ENCODE measurements at regions not wholly inside any gene's neighbourhood (a gene's known extent, or its start where the extent isn't known, plus 50 kb on each side); places are given as distances from the start of the nearest gene placed in this dataset. TPM values are rescaled to one million over a fixed set of nuclear protein-coding genes. Genes with fewer than 3 reads are reported as not detected.
"Not testable (repeated sequence)": the region's sequence is repeated elsewhere in the genome, so short reads cannot be mapped to it uniquely, and the experiment has no call there.

DNA sequence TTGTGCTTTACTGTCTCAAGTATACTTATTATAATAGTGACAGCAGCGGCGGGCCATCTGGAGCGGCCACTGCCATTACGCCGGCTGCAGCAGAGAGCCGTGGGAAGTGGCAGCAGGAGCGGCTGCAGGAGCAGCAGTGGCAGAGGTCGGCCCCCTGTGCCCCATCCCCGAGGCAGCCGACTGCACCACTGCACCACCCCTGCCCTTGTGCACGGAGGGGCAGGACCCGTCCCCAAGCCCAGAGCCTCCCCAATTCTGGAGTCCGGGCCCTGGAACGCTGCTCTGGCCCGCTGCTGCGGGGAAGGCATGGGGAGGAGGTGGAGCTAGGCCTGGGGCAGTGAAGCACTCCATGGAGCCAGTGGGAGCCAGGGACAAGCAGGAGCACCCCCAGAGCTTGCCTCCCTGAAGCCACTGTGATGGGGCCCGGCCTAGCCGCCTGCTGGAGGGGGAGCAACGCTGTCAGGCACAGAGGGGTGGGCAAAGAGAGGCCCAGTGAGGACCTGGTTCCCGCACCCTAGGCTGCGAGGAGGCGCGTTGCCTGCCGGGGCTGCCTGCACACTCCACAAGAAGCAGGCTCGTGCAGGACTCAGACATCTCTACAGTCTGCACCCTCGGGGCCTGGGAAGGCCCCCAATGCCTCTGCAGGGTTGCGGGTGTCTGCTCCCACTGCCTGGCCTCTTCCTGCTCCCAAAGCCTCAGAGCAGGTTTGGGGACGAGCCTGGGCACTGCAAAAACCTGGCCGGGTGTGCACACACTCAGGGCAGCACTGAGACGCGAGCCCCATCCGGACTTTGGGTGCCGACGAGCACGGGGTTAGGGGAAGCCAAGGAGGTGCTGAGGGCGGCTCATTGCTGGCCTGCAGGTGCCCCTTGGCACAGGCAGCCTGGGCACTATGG is 74.2 kb upstream of the RASSF8 start:
- DNase-seq (ENCODE audit: low spot score) = no peak
- intact Hi-C loops (cut with DNase I) = no loop called here

DNA sequence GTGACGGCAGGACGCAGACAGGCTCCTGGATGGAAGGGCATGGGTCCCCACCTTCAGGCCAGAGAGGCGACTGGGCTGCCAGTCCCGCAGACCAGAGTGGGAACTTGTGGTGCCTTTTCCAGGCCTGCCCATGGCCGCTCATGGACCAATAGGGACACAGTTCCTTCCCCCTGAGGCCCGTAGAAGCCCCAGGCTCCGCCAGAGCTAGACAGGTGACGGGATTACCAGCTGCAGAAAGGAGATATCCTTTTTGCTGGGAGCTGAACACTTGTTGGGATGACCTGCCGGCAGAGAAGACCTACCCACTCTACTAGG is 73.6 kb upstream of the RASSF8 start:
- intact Hi-C loops (cut with DNase I) = no loop called here
- DNase-seq (ENCODE audit: low spot score) = no peak

DNA sequence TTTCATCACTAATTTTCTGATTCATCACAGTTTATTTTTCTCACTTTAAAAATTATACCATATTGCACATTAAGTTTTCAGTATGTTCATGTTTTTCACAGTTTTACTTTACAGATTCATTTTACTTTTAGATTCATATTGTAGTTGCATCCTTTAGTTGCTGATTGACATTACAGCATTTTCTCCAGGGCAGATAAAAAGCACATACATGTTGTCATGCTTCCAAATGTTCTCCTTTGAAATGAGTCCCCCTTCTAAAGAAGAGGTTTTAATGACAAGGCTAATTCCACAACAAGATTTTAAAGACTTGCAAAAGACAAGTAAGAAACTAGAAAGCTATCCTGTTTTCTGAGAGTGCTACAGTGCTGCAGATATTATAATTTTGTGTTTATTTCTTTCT is 72.1 kb upstream of the RASSF8 start:
- intact Hi-C loops (cut with DNase I) = no loop called here
- DNase-seq (ENCODE audit: low spot score) = no peak

DNA sequence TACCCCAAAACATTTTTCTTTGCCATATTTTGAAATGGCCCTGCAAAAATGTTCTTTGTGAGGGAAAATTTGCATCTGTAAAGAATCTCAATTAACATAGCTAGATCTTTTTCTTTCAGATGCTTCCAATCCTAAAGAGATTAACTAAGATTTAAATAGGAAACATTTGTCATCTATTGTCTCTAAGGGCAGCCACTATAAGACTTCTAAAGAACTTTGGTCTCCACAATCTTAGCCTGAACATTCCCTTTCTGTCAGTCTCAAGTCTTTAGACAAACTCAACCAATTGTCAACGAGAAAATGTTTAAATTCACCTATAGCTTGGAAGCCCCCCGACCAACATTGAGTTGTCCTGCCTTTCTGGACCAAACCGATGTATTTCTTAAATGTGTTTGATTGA is 71.1 kb upstream of the RASSF8 start:
- DNase-seq (ENCODE audit: low spot score) = no peak
- intact Hi-C loops (cut with DNase I) = no loop called here

DNA sequence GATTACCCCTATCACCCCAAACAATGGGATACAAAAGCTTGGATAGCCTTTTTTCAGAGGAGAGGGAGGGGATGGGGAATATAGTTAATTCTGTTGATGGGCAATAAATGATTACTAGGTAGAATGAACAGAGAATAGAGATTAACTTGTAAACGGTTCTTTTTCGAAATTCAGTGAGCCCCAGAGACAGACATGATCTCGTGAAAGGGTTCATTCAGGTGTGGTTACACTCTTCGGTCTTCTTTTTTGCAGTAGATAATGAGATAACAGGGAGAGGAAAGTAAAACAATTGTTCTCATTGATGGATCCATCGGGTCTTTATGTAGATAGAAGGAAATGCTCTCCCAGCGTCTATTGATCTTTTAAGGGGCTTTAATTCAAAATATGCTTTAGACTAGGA is 69.3 kb upstream of the RASSF8 start:
- intact Hi-C loops (cut with DNase I) = no loop called here
- DNase-seq (ENCODE audit: low spot score) = no peak

DNA sequence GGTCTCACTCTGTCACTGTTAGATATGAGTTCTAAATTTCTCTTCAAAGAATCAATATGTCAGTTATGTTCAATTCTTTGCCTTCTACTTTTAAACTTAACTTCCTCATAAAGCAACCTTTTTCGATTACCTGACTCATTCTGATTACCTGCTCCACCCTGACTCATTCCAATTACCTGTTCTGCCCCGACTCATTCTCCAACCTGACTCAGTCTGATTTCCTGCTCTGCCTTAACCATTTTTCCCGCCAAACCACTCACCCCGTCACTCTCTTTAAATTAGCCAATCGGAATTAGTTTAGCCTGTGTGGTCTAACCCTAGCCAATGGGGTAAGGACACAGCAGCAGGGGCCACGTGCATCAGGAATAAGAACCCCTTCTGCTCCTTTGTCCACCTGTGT is 67.4 kb upstream of the RASSF8 start:
- DNase-seq (ENCODE audit: low spot score); intact Hi-C loops (cut with DNase I): not testable (repeated sequence)

DNA sequence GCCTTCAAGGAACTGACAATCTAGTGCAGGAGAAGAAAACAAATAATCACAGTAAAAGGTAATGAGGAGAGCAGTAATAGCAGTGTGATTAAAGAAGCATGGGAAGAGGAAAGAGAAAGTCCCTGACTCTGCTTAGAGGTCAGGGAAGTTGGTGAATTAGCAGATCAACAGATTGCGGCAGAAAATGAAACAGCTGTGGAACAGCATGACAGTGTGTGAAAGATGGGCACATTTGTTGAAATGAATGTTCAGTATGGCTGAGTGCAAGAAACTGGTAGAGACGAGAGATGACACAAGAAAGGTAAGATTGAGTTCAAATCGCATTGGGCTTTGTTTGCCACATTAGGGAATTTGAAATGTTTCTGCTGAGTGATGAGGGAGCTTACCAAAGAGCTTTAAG is 63.7 kb upstream of the RASSF8 start:
- DNase-seq (ENCODE audit: low spot score) = no peak
- intact Hi-C loops (cut with DNase I) = no loop called here

DNA sequence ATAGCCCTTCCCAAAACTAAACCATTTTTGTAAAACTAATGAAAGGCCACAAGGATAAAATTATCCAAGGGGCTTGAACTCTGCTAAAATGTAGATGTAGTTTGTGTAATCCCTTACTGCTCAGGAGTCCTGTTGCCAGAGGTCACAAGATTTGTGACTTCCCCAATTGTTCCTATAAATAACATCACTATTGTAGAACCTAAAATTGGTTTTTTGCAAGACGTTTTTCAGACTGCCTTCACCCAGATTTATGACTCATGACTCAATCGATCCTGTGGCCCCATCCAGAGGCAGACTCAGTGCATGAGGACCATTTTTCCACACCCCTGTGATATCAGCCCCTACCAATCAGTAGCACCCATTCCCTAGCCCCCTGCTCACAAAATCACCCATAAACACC is 61.5 kb upstream of the RASSF8 start:
- intact Hi-C loops (cut with DNase I) = no loop called here
- no peak for DNase-seq (ENCODE audit: low spot score)

DNA sequence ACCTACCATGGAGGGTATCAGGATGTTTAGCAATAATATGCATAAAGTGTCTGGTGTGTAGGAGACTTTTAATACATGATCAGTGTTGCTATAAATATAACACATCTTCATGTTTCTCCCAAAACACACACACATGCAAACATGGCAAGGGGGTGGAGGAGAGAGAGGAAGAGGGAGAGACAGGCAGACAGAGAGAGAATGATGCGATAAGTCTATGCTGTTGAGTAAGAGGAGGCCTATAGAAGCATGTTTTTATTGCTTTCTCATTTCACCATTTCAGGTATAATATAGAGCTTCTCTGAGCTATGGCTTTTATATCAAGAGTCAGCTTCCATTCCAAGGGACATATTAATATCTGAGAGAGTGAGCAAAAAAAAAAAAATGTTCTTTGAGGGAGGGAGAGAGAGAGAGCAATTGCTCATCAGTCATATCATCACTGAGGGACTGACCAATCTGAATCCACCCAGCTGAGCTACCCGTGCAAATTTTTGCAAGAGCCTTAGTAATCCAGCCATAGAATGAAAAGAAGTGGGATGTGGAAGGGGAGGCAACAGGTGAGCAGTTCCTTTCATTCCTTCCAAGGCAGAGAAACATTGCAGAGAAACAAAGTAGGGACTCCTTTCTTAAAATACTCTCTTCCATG is 54.8 kb upstream of the RASSF8 start:
- no peak for DNase-seq (ENCODE audit: low spot score)
- intact Hi-C loops (cut with DNase I) = no loop called here

DNA sequence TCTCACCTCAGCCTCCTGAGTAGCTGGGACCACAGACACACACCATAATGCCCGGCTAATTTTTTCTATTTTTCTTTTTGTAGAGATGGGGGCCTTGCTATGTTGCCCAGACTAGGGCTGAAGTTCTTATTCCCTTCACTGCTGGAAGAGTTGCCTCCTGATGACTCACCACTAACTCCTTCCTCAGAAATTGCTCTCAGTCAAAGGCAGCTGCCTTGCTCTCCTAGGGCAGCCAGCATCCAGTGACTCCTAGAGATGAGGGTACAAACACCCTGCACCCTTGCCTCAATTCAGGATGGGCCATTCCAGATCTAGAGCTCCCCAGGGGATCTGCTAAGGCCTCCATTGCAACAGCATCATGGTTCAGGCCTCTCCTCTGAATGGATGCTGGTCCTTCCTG is 54.0 kb upstream of the RASSF8 start:
- DNase-seq (ENCODE audit: low spot score) = no peak
- intact Hi-C loops (cut with DNase I) = no loop called here

DNA sequence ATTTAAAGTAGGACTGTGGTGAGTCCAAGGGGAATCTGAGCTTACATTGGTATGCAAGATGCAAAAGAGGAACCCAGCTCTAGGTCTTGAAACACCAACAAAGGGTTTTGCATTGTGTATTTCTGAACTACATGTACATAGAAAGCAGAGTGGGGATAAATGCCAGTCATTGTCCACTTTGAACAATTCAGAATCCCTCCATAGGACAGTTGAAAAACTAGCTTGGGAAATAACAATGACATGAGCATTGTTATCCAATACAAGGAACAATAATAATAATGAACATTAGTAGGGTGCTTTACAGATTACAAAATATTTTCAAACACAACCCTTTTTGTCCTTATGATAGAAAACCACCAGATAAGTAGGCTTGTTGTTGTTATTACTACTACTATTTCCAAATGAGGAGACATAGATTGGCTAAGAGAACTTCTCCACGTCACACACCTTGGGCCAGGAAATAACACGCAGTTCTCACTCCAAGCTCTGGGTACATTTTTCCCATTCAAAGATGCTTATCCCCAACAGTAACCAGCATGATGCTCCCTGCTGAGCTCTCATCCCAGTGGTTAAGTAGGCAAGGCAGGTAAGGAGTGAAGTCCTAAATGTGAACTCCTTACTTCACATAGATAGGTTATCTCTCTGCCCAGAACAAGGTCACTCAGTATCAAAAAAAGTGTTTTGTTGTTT is 51.7 kb upstream of the RASSF8 start:
- no peak for DNase-seq (ENCODE audit: low spot score)
- intact Hi-C loops (cut with DNase I) = no loop called here

Small RNAs in the stretch of these regions (microRNA-seq; reads per million reads assigned to microRNA genes)
- not detected for gene MIR4302
